SJSA1 (cell line): ENCODE measurements at regions not wholly inside any gene's neighbourhood (a gene's known extent, or its start where the extent isn't known, plus 50 kb on each side); places are given as distances from the start of the nearest gene placed in this dataset.

Experiments
- DNase-seq, 2 experiments: peaks; one replicate each; pipeline ENCODE4 v3.0.0-alpha.2; 2015 to 2020; ENCODE audit warnings: low spot score in 2 of 2, low read depth in 1 of 2
- H3K27ac ChIP-seq: fragments of 250-450 bp; sonication (Bioruptor Pico); 2 replicates; pipeline ENCODE4 v1.5.1; 2020; ENCODE audit warnings: mild to moderate bottlenecking, moderate library complexity
- H3K27me3 ChIP-seq: fragments of 250-450 bp; sonication (Bioruptor Pico); replicated peaks from 2 replicates; pipeline ENCODE4 v1.5.1; 2020; ENCODE audit warnings: mild to moderate bottlenecking, moderate library complexity
- H3K36me3 ChIP-seq: fragments of 250-450 bp; sonication (Bioruptor Pico); 2 replicates; pipeline ENCODE4 v1.5.1; 2020; ENCODE audit warnings: mild to moderate bottlenecking
- H3K4me1 ChIP-seq: fragments of 250-450 bp; sonication (Bioruptor Pico); replicated peaks from 2 replicates; pipeline ENCODE4 v1.6.1; 2021; ENCODE audit warnings: mild to moderate bottlenecking
- H3K4me3 ChIP-seq: fragments of 250-450 bp; sonication (Bioruptor Pico); 2 replicates; pipeline ENCODE4 v1.5.1; 2020; ENCODE audit warnings: mild to moderate bottlenecking
- H3K9me3 ChIP-seq: fragments of 250-450 bp; sonication (Bioruptor Pico); replicated peaks from 2 replicates; pipeline ENCODE4 v1.5.1; 2020; ENCODE audit warnings: mild to moderate bottlenecking

GRCh38 chr18:11246495-11247300 lies 97.3 kb upstream of the PIEZO2 start:
- Histone ChIP-seq H3K27me3 (no peaks in the 10 kb centered on the region), H3K4me1 (no peaks in the 10 kb centered on the region), H3K36me3 (no peaks in the 10 kb centered on the region), H3K9me3 (no peaks in the 10 kb centered on the region), H3K27ac (no peak overlapping the region), H3K4me3 (no peak overlapping the region)
- no peak for DNase-seq

DNA sequence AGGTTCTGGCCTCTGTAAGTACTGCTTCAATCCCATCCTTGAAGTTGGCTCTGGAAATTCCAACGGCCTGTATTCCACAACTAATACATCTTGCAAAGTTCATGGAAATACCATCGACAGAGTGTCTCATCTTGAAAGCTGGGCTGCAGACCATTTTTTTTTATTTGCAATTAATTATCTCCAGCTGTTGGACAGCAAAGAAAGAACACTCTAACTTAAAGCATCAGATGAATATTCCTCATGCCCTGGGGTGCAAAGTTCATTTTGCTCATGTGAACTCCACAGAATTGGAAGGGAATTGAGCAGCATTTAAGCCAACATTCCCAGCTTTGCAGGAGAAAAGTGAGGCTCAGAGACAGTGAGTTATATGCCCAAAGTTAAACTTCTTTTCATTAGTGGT lies 96.5 kb upstream of the PIEZO2 start:
- Histone ChIP-seq H3K27me3 (no peaks in the 10 kb centered on the region), H3K27ac (no peak overlapping the region), H3K36me3 (no peaks in the 10 kb centered on the region), H3K9me3 (no peaks in the 10 kb centered on the region), H3K4me3 (no peak overlapping the region), H3K4me1 (no peaks in the 10 kb centered on the region)
- no peak for DNase-seq

- Histone ChIP-seq H3K27me3 (no peaks in the 10 kb centered on the region), H3K4me3 (no peak overlapping the region), H3K4me1 (no peaks in the 10 kb centered on the region), H3K36me3 (no peaks in the 10 kb centered on the region), H3K9me3 (no peaks in the 10 kb centered on the region), H3K27ac (no peak overlapping the region)
- no peak for DNase-seq
These were observed 88.1 kb upstream of the PIEZO2 start for GRCh38 chr18:11237484-11237883.

DNA sequence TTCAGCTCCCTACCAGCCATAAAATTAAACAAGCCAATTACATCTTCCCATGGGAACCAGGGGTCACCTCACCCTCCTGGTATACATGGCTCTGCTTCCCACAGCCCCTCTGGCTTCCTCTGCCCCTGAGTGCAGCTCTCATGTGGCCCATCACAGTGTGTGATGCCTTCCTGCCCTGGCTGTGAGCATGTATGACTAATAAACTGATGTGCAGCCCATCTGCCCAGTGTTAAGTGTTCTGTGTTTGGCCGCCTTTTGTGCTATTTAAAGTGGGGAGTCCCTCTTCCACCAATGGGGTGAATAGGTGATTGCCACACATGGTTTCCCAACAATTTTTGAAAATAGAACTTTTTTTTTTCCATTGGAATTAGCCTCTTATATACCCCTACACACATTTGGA lies 87.7 kb upstream of the PIEZO2 start:
- H3K36me3 ChIP-seq: no peaks in the 10 kb centered on the region
- H3K27me3 ChIP-seq: no peaks in the 10 kb centered on the region
- no peak for DNase-seq

GRCh38 chr18:11224153-11224552 lies 74.8 kb upstream of the PIEZO2 start:
- H3K27me3 ChIP-seq: peaks cover 4% of the 10 kb centered on the region; the same call in 1 of the 2 replicates
- DNase-seq: no peak
- H3K27ac ChIP-seq: no peak overlapping the region
- no peaks in the 10 kb centered on the region for H3K9me3 ChIP-seq
- no peaks in the 10 kb centered on the region for H3K36me3 ChIP-seq
- no peaks in the 10 kb centered on the region for H3K4me1 ChIP-seq
- H3K4me3 ChIP-seq: no peak overlapping the region

More for the DNA sequence above, 87.7 kb upstream of the PIEZO2 start:
- no peaks in the 10 kb centered on the region for H3K4me1 ChIP-seq
- no peaks in the 10 kb centered on the region for H3K9me3 ChIP-seq
- H3K4me3 ChIP-seq: no peak overlapping the region
- no peak overlapping the region for H3K27ac ChIP-seq

- H3K9me3 ChIP-seq: no peaks in the 10 kb centered on the region
- no peak overlapping the region for H3K27ac ChIP-seq
- DNase-seq: no peak
- no peaks in the 10 kb centered on the region for H3K4me1 ChIP-seq
- no peaks in the 10 kb centered on the region for H3K36me3 ChIP-seq
- no peak overlapping the region for H3K4me3 ChIP-seq
- no peaks in the 10 kb centered on the region for H3K27me3 ChIP-seq
These were observed 70.2 kb upstream of the PIEZO2 start for GRCh38 chr18:11219571-11219970.

GRCh38 chr18:11215216-11215615 lies 65.8 kb upstream of the PIEZO2 start:
- Histone ChIP-seq H3K36me3 (no peaks in the 10 kb centered on the region), H3K27ac (no peak overlapping the region), H3K9me3 (no peaks in the 10 kb centered on the region), H3K27me3 (no peaks in the 10 kb centered on the region; the same call in 1 of the 2 replicates), H3K4me3 (no peak overlapping the region), H3K4me1 (no peaks in the 10 kb centered on the region)
- DNase-seq: no peak

DNA sequence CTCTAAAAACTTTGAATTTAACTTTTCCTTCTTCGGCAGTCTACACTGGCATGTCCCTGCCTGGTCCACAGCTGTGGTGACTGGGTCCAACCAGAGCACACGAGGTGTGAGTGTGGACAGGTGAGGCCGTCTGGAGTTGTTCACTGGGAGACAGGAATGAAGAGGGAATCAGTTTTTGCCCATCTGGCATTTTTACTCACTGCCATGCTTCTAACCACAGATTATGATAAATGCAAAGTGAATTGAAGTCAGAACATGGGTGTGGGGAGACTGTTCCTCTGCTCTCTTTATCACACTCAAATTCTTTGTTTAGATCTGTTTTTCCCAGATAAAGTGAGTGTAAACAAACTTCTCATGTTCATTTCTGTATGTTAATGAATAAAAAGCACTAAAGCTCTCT lies 54.7 kb upstream of the PIEZO2 start:
- Histone ChIP-seq H3K36me3 (no peaks in the 10 kb centered on the region), H3K27ac (no peak overlapping the region), H3K4me1 (no peaks in the 10 kb centered on the region), H3K9me3 (no peaks in the 10 kb centered on the region), H3K4me3 (no peak overlapping the region), H3K27me3 (0 out of 2 replicates have a peak, but pooled peaks cover 3% of the 10 kb centered on the region)
- DNase-seq: no peak

- no peak for DNase-seq
- Histone ChIP-seq H3K4me3 (no peak overlapping the region), H3K9me3 (no peaks in the 10 kb centered on the region), H3K4me1 (no peaks in the 10 kb centered on the region), H3K27ac (no peak overlapping the region), H3K27me3 (0 out of 2 replicates have a peak, but pooled peaks cover 3% of the 10 kb centered on the region), H3K36me3 (no peaks in the 10 kb centered on the region)
These were observed 50.1 kb upstream of the PIEZO2 start for GRCh38 chr18:11199477-11199876.
